ENCODE measurements at regions not wholly inside any gene's neighbourhood (a gene's known extent, or its start where the extent isn't known, plus 50 kb on each side); places are given as distances from the start of the nearest gene placed in this dataset.

- no peak for DNase-seq
Measured at GRCh38 chr3:83514130-83514914, 1444.5 kb upstream of the CADM2 start.

GRCh38 chr3:83515123-83515522 is 1443.7 kb upstream of the CADM2 start:
- no peak for DNase-seq

GRCh38 chr3:83523470-83524073 is 1435.2 kb upstream of the CADM2 start:
- peak; percentile 43 for DNase-seq

GRCh38 chr3:83524901-83525300 is 1433.9 kb upstream of the CADM2 start:
- DNase-seq, result peak; percentile 5

- no peak for DNase-seq
Measured at GRCh38 chr3:83559082-83559481, 1399.7 kb upstream of the CADM2 start.

- DNase-seq, result no peak
Measured at GRCh38 chr3:83567935-83568334, 1390.9 kb upstream of the CADM2 start.

GRCh38 chr3:83581546-83581945 is 1377.2 kb upstream of the CADM2 start:
- no peak for DNase-seq

- no peak for DNase-seq
Measured at GRCh38 chr3:83601704-83602103, 1357.1 kb upstream of the CADM2 start.

- DNase-seq, result no peak
Measured at GRCh38 chr3:83622526-83622925, 1336.3 kb upstream of the CADM2 start.

GRCh38 chr3:83625261-83625660 is 1333.5 kb upstream of the CADM2 start:
- no peak for DNase-seq

GRCh38 chr3:83628471-83628870 is 1330.3 kb upstream of the CADM2 start:
- no peak for DNase-seq

GRCh38 chr3:83632526-83632925 is 1326.3 kb upstream of the CADM2 start:
- no peak for DNase-seq

GRCh38 chr3:83633758-83634157 is 1325.0 kb upstream of the CADM2 start:
- no peak for DNase-seq

- DNase-seq, result no peak
Measured at GRCh38 chr3:83649692-83650091, 1309.1 kb upstream of the CADM2 start.

GRCh38 chr3:83655083-83655482 is 1303.7 kb upstream of the CADM2 start:
- no peak for DNase-seq

GRCh38 chr3:83662381-83662960 is 1296.3 kb upstream of the CADM2 start:
- peak; percentile 14 for DNase-seq

GRCh38 chr3:83670416-83670815 is 1288.4 kb upstream of the CADM2 start:
- DNase-seq, result no peak

GRCh38 chr3:83683937-83684598 is 1274.7 kb upstream of the CADM2 start:
- DNase-seq, result no peak

- no peak for DNase-seq
Measured at GRCh38 chr3:83706669-83707068, 1252.1 kb upstream of the CADM2 start.

GRCh38 chr3:83715307-83715706 is 1243.5 kb upstream of the CADM2 start:
- DNase-seq, result no peak

GRCh38 chr3:83729576-83729975 is 1229.2 kb upstream of the CADM2 start:
- DNase-seq, result no peak

GRCh38 chr3:83734656-83735055 is 1224.1 kb upstream of the CADM2 start:
- no peak for DNase-seq

- no peak for DNase-seq
Measured at GRCh38 chr3:83738202-83738601, 1220.6 kb upstream of the CADM2 start.

Data from hindlimb muscle (tissue), 1 donor.